ENCODE measurements at regions not wholly inside any gene's neighbourhood (a gene's known extent, or its start where the extent isn't known, plus 50 kb on each side); places are given as distances from the start of the nearest gene placed in this dataset.

GRCh38 chrY:8533468-8533867 is 803.8 kb upstream of the TSPY4 start:
- TF ChIP-seq CTCF (IDR thresholded peaks at IDR 0.05) (no peak), POLR2A (IDR thresholded peaks at IDR 0.05) (no peak)

Measured in breast epithelium (tissue), 3 donors.